ENCODE measurements at regions not wholly inside any gene's neighbourhood (a gene's known extent, or its start where the extent isn't known, plus 50 kb on each side); places are given as distances from the start of the nearest gene placed in this dataset.
"Not testable (repeated sequence)": the region's sequence is repeated elsewhere in the genome, so short reads cannot be mapped to it uniquely, and the experiment has no call there.

DNA sequence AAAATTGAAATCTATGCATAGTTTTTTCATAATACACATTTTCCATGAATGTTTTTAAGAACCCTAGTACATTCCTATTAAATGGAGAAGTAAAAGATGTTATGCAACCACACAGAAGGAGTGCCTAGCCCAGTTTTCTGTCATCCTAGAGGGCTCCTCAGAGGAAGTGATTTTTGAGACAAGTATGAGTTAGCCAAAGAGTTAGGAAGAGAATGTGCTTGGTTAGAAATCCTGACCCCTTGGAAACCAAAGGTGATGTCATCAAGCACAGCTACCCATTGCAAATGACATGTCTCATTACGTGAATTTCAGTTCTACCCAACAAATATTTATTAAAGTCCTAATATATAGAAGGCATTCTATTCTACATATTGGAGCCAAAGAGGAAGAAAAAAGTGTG is 88.9 kb upstream of the TNFSF4 start:
- no peak for DNase-seq
- intact Hi-C loops (cut with DNase I): no loop called here
- peak in 1 of 2 donors; percentile 53 for ATAC-seq

DNA sequence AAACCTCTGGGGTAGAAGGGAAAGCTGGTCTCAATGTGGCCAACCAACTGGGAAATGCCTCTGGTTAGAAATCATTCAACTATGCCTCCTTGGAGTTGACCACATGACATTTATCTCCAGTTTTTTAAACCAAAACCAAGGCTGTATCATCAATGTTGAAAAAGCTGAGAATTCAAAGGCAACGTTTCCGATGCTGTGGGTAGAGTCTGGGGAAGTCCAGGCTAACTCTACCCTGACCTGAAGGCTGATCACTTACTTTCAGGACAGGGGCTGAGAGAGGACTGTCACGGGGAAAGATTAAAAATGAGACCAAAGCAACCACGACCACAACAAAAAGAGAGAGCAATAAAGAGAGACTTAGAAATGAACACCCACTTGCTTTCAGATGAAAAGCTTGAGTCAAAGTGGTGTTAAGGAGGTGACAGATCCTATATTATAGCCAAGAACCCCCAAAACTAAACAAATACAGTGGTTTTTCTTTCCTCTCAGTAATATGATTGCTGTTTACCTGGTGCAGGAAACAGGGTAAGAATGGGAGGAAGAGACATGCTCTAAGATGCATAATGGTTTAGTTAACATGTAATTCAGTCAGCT is 90.8 kb upstream of the TNFSF4 start:
- DNase-seq: no peak
- ATAC-seq: no peak
- intact Hi-C loops (cut with DNase I): no loop called here

DNA sequence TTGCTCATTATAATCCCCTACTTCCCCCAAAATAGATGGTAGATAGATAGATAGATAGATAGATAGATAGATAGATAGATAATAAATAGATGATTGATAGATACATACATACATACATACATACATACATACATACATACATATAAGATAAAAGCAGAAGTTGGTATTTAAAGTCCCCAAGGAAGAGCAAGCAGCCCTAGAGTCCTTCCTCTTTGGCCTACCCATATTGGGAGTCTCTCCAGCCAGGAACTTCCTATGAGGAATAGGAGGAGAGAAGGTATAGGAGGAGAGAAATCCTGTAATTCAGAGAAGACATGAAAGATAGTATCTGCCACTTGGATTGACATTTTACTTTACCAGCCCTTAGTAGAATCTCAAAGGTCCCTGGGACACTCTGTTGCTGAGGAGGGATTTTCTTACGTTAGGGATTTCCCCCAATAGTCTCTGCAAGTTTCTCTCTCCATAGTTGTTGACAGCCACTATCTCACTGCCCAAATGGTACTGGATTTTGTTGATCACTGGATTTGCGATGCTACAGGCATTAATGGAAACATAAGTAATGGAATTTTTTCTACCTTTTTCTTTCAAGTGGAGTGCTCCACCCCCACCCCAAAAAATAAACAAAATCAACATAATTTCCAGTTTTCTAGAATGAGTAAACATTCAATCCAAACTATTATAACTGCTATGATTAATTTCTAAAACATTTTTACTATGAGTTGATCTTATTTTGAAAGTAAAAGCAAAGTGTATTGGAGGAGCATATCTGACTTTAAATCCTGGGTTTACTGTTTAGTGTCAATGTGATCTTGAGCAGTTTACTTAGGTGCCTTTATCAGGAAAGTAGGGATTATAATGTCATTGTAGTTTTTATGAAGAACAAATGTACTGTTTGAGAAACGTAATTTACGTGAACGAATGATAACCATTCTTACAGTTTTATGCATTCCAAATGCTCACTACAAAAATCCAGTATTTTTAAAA is 93.2 kb upstream of the TNFSF4 start:
- intact Hi-C loops (cut with DNase I): no loop called here
- DNase-seq (no peak), ATAC-seq (no peak)

DNA sequence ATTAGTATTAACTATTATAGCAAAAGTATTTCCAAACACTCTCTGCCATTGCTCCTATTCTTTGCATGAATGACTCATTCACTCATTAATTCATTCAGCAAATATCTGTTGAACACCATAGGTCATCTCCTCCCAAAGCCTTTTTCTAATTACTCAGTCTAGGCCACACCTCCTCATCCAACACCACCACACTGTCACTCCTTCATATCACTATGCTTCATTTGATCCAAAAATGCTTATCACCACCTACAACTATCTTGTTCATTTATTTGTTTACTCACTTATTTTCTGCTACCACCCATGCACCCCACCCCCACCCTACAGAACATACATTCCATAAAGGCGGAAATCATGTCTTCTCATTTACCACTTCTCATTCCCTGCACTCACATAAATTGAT is 94.4 kb upstream of the TNFSF4 start:
- DNase-seq (no peak), ATAC-seq (no peak)
- intact Hi-C loops (cut with DNase I): no loop called here

DNA sequence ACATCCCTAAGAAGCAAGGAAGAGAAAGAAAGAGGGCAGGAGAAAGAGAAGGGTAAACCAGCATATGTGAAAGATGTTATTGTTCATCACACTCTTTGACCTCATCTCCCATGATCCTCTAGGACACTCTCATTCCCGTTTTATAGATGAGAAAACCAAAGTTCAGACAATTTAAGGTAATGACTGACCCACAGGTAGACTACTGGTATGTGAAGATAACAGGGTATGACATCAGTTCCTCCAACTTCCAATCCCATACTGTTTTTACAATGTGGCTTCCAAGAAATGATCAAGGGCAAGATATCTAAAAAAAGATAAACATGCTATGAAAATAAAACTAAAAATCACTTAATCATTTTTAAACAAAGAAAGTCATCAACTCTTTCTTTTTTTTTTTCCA is 95.2 kb upstream of the TNFSF4 start:
- DNase-seq: no peak
- intact Hi-C loops (cut with DNase I): no loop called here
- ATAC-seq: no peak

DNA sequence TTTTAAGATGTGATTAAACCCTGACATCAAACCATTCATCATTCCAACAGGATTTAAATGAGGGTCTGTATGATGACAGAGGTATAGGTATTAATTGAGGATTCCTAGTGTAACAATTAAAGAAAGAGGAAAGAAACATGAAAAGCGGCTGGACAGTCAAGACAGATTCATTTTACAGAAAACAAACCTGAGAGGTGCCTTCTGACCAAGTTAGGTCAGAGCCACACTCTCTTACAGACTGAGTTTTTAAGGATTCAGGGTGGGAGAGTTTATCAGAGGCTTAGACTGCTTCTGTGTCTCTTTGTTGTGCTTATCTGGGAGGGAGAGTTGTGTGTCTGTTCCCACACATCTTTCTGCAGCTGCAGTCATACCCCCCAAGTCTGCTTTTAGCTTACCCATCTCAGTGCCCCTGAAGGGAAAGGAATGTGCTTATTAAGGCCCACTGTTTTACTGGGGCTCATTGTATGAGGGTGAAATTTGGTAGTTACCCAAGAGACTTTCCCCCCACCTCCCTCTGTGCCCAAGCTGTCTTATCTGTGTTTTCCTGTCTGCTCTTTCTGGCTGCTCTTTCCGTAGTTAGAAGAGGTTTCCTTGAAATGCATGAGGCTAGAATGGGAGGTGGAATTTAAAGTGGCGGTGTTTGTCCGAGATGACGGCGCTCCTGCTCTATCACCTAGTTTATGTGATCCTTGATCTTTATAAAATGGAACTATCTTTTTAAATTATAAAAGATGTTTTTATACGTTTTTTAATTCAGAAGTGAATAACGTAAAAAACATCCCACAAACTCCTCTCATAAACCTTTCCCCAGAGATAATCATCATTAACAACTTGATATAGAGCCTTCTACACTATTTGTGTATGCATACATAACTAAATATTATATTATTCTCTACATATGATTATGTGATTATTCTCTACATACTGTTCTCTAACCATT is 96.0 kb upstream of the TNFSF4 start:
- intact Hi-C loops (cut with DNase I): no loop called here
- DNase-seq: no peak
- no peak for ATAC-seq

DNA sequence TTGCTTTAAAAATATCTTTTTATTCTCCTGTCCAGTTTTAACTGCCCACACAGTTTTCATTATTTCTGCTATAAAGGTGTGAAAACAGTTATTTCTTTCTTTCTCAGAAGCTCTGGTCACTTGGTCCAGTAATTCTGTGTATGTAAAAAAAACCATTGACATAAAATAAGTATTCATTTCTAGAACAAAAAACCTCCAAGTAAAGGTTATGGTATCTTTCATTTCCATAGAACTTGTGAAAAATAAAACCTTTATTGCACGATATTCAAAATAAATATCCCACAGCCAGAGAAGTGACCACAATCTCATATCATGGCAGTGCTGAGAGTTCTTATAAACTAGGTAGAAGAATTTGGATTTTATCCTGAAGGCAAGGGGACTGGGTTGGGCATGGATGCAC is 96.9 kb upstream of the TNFSF4 start:
- ATAC-seq (no peak), DNase-seq (no peak)
- intact Hi-C loops (cut with DNase I): no loop called here

DNA sequence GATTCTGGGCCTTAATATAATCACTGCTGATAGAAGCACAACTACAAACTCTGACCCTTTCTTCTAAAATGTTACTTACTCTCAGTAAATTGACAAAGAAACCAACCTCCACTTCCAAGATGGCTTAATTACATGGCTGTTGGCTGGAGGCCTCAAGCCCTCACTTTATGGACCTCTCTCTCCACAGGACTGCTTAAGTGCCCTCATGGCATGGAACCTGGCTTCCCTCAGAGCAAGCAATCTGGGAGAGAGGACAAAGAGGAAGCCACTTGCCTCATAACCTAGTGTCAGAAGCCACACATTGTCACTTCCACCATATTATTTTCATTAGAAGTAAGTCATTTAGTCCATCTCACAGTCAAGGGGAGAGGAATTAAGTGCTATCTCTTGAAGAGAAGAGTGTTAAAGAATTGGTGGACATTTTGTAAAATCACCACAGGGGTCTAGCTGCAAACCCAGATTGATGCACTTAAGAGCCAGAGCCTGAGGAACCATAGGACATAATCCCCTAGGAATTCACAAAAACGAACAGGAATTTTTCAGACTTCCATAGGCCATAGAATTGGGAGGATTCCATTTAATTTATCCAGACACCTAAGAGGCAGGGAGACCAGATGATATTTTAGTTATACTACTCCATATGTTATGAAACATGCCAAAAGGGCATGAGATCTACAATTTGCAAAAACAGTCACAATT is 97.5 kb upstream of the TNFSF4 start:
- intact Hi-C loops (cut with DNase I): no loop called here
- DNase-seq (no peak), ATAC-seq (no peak)

DNA sequence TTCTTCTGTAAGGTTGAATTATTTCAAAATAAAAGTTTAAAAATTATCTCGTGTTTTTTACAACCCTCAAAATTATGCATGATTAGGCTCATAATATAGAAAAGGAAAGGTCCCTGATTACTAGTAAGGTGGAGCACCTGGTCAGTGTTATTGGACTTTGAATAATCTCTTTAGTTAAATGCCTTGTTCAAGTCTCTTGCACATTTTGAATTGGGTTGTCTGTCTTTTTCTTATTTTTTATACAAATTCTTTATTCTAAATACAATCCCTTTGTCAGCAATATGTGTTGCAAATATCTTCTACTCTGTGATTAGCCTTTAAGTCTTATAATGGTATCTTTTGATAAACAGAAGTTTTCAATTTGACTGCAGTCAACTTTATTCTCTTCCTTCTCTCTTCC is 100.7 kb upstream of the TNFSF4 start:
- ATAC-seq: no peak
- intact Hi-C loops (cut with DNase I): no loop called here
- DNase-seq: no peak

DNA sequence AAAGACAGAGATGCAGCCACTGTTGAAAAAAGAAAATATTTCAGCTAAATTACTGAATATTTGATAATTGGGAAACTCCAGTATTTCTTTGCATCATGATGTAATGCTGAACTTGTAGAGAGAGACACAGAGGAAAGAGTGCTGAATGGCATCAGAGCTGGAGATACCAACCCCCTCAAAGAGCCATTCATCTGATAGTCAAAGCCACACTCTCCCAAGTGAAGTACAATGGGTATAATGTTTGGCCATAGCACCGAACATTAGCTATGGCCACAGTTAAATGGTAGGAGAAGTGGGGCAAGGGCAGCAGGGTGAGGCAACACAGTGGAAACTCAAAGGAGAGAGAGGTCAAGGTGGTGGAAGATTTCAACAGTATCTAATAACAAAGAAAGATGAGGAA is 107.5 kb upstream of the TNFSF4 start:
- ATAC-seq: no peak
- intact Hi-C loops (cut with DNase I): no loop called here

DNA sequence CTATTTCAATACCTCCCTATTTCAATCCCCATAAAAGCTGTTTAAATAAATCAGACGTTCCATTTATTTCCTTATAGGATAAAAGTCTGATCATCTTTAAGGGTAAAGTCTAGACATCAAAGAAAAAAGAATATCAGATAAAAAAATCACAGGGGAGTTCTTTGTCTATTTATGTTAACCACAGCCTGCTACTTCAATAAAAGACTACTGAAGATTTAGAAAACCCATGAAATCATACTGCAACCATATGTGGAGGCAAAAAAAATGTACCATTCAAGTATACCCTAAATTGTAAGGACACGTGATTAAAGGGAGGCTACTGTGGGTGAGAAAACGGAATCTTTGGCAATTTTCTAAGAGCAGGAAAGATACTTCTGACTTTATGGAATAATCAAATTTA is 108.2 kb upstream of the TNFSF4 start:
- ATAC-seq (no peak), DNase-seq (no peak)
- intact Hi-C loops (cut with DNase I): no loop called here

More for the DNA sequence above, 107.5 kb upstream of the TNFSF4 start:
- no peak for DNase-seq

DNA sequence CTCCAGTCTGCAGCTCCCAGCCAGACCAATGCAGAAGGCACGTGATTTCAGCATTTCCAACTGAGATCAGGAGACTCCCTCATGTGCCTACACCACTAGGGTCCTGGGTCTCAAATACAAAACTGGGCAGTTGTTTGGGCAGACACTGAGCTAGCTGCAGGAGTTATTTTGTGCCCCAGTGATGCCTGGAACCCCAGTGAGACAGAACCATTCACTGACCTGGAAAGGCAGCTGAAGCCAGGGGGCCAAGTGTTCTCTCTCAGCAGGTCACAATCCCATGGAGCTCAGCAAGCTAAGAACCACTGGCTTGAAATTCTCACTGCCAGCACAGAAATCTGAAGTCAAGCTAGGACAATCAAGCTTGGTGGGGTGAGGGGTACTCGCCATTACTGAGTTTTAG is 111.7 kb upstream of the TNFSF4 start:
- DNase-seq (no peak), ATAC-seq (no peak)
- intact Hi-C loops (cut with DNase I): no loop called here

DNA sequence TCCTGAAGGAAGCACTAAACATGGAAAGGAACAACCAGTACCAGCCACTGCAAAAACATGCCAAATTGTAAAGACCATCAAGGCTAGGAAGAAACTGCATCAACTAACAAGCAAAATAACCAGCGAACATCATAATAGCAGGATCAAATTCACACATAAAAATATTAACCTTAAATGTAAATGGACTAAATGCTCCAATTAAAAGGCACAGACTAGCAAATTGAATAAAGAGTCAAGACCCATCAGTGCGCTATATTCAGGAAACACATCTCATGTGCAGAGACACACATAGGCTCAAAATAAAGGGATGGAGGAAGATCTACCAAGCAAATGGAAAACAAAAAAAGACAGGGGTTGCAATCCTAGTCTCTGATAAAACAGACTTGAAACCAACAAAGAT is 117.2 kb upstream of the TNFSF4 start:
- DNase-seq; ATAC-seq; intact Hi-C loops (cut with DNase I): not testable (repeated sequence)

DNA sequence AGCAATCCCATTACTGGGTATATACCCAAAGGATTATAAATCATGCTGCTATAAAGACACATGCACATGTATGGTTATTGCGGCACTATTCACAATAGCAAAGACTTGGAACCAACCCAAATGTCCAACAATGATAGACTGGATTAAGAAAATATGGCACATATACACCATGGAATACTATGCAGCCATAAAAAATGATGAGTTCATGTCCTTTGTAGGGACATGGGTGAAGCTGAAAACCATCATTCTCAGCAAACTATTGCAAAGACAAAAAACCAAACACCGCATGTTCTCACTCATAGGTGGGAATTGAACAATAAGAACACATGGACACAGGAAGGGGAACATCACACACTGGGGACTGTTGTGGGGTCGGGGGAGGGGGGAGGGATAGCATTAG is 120.9 kb upstream of the TNFSF4 start:
- intact Hi-C loops (cut with DNase I); ATAC-seq; DNase-seq: not testable (repeated sequence)

DNA sequence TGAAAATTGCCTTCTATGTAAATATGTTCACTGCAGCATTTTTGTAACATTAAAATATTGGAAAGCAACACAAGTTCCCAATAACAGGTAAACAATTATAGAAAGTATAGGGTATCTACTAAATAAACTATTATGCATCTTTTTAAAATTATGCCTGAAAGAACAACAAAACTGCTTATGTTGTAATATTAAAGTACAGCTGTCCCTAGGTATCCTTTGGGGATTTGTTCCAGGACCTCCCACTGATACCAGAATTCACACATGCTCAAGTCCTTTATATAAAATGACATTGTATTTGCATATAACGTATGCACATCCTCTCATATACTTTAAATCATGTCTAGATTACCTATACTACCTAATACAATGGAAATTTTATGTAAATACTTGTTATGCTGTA is 121.8 kb upstream of the TNFSF4 start:
- DNase-seq: no peak
- intact Hi-C loops (cut with DNase I): no loop called here
- no peak for ATAC-seq

DNA sequence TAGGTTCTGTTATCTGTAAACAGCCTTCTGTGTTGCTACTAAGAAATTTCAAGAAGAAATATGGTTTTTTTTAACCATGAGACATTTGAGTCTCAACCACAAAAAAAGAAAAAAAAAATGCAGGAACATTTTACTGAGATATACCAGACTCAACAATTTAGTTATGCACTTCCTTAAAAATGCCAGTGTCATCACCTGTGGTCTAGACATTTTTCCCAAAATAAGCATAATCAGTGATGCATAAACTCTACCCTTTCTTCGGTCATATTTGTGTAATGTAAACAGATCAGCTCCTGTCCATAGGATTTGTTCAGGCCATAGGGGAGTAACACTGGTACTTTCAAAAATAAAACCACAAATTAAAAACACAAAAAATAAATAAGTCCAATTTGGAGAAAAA is 122.6 kb upstream of the TNFSF4 start:
- ATAC-seq (no peak), DNase-seq (no peak)
- intact Hi-C loops (cut with DNase I): no loop called here

DNA sequence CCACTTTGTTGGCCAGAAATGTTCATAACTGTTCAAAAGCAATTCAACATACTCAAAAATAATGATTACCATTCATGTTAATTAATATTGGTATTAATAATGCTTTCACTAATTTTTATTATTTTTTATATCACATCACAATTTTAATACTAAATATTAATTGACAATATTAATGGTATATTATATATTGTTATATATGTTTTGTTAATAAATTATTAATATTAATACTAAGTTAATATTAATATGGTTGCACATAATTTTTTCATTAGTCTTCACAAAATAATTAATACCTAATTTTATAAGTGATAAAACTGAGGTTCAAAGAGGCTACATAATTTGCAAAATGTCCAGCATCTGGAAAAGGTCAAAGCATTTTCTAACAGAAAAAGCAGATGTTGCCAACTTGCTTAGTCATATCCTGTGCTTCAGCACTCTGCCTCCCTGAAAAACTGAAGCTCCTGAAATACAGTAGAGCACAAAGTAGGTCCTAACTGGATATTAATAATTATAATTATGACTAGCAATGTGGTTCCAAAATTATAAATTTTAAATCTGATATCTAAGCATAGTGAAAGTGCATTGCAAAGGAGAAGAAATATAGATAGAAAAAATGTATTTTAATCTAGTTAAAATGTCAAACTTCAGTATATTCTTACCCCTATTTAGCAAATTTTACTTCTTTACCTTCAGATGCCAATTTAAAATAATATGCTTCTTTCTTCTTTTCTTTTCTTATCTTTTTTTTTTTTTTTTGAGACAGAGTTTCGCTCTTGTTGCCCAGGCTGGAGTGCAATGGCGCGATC is 123.2 kb upstream of the TNFSF4 start:
- intact Hi-C loops (cut with DNase I): no loop called here
- ATAC-seq: peak in 1 of 2 donors; percentile 80
- no peak for DNase-seq

DNA sequence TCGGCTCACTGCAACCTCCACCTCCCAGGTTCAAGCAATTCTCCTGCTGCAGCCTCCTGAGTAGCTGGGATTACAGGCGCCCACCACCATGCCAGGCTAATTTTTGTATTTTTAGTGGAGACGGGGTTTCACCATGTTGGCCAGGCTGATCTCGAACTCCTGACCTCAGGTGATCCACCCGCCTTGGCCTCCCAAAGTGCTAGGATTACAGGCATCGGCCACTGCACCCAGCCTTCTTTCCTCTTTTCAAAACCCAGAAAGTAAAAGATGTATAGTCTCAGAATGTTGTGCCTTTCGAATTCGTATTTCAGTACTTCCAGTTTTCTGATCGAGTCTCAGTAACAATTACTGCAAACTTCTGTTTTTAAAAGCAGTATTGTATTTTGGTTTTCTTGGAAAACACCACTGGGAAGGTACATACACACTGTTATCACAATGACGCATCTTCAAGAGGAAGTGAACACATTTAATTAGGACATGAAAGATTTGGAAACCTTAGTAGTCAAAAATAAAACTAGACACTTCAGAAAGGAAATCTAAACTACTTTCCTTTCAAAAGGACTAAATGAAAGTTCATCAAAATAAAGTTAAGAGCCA is 123.9 kb upstream of the TNFSF4 start:
- peak in 1 of 2 donors; percentile 54 for ATAC-seq
- intact Hi-C loops (cut with DNase I); DNase-seq: not testable (repeated sequence)
